ENCODE measurements at regions not wholly inside any gene's neighbourhood (a gene's known extent, or its start where the extent isn't known, plus 50 kb on each side); places are given as distances from the start of the nearest gene placed in this dataset.

DNA sequence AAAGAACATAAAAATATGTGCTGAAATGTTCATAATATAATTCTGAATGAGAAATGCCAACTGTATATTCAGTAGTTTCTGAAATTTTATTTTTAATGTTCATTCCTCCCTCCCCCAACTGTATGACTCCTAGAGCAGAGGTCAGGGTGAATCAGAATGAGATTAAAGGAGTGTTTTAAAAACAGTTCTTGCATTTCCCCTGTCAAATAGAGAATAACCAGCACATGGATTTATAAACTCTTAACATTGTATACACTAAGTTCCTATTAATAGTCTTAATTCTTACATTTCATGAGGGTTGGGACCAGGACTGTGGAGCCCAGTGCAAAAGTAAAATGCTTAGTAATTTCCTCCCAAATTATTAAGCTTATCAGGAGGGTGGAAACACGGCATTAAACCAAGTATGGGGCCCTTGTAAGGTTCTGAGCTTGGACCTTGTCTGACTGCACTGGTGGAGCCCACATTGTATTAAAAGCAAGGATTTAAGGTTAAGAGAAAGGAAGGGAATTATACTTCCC, 474.6 kb upstream of the RAG2 start:
- intact Hi-C loops (cut with micrococcal nuclease): no loop called here
- H3K9me3 Mint-ChIP-seq: no peaks in the 10 kb centered on the region
- no peak overlapping the region for H3K4me3 Mint-ChIP-seq
- H3K27ac Mint-ChIP-seq: no peak overlapping the region
- H3K36me3 Mint-ChIP-seq (ENCODE audit: low read depth): no peaks in the 10 kb centered on the region
- no peaks in the 10 kb centered on the region for H3K4me1 Mint-ChIP-seq
- DNase-seq: no peak
- H3K27me3 Mint-ChIP-seq: no peaks in the 10 kb centered on the region

GRCh38 chr11:37050311-37050710, 452.3 kb upstream of the RAG2 start:
- intact Hi-C loops (cut with micrococcal nuclease): no loop called here
- H3K4me3 Mint-ChIP-seq: no peak overlapping the region
- H3K27me3 Mint-ChIP-seq: no peaks in the 10 kb centered on the region
- no peaks in the 10 kb centered on the region for H3K36me3 Mint-ChIP-seq (ENCODE audit: low read depth)
- H3K4me1 Mint-ChIP-seq: no peaks in the 10 kb centered on the region
- no peak for DNase-seq
- H3K9me3 Mint-ChIP-seq: no peaks in the 10 kb centered on the region
- no peak overlapping the region for H3K27ac Mint-ChIP-seq

GRCh38 chr11:37040921-37041320, 442.9 kb upstream of the RAG2 start:
- H3K9me3 Mint-ChIP-seq: no peaks in the 10 kb centered on the region
- no peak overlapping the region for H3K27ac Mint-ChIP-seq
- no peak overlapping the region for H3K4me3 Mint-ChIP-seq
- DNase-seq: no peak
- H3K36me3 Mint-ChIP-seq (ENCODE audit: low read depth): no peaks in the 10 kb centered on the region
- intact Hi-C loops (cut with micrococcal nuclease): no loop called here
- H3K27me3 Mint-ChIP-seq: no peaks in the 10 kb centered on the region
- no peaks in the 10 kb centered on the region for H3K4me1 Mint-ChIP-seq

DNA sequence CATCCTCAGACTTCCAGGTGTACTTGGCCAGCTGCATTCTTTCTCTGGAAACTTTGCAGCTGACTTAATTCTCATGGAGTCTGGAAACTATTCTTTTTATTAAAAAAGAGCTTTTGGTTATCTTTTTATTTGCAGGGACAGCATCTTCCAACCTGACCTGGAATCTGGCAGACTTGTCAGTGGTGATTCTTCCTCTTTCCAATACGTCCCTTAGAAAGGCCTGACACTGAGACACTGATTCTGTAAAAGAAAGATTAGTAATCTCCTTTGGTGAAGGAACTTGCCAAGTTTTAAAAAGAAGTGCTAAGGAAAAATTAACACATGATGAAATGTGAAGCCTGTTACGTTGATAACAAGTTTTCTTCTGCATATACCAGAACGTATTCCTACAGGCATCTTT, 440.9 kb upstream of the RAG2 start:
- no peaks in the 10 kb centered on the region for H3K36me3 Mint-ChIP-seq (ENCODE audit: low read depth)
- H3K4me3 Mint-ChIP-seq: no peak overlapping the region
- DNase-seq: no peak
- no peaks in the 10 kb centered on the region for H3K4me1 Mint-ChIP-seq
- H3K27ac Mint-ChIP-seq: no peak overlapping the region
- H3K9me3 Mint-ChIP-seq: no peaks in the 10 kb centered on the region
- intact Hi-C loops (cut with micrococcal nuclease): no loop called here
- H3K27me3 Mint-ChIP-seq: no peaks in the 10 kb centered on the region

GRCh38 chr11:37026741-37027140, 428.7 kb upstream of the RAG2 start:
- H3K27ac Mint-ChIP-seq: no peak overlapping the region
- intact Hi-C loops (cut with micrococcal nuclease): no loop called here
- H3K27me3 Mint-ChIP-seq: no peaks in the 10 kb centered on the region
- H3K4me3 Mint-ChIP-seq: no peak overlapping the region
- H3K9me3 Mint-ChIP-seq: peaks cover 6% of the 10 kb centered on the region
- no peaks in the 10 kb centered on the region for H3K36me3 Mint-ChIP-seq (ENCODE audit: low read depth)
- DNase-seq: no peak
- H3K4me1 Mint-ChIP-seq: no peaks in the 10 kb centered on the region

- Mint-ChIP-seq H3K4me3 (no peak overlapping the region), H3K27ac (no peak overlapping the region), H3K27me3 (no peaks in the 10 kb centered on the region), H3K9me3 (peaks cover 3% of the 10 kb centered on the region), H3K4me1 (no peaks in the 10 kb centered on the region), H3K36me3 (ENCODE audit: low read depth) (no peaks in the 10 kb centered on the region)
- no peak for DNase-seq
- intact Hi-C loops (cut with micrococcal nuclease): no loop called here
These were observed 428.3 kb upstream of the RAG2 start for GRCh38 chr11:37026326-37026725.

GRCh38 chr11:37006563-37006962, 408.5 kb upstream of the RAG2 start:
- no peak for DNase-seq
- no peaks in the 10 kb centered on the region for H3K27me3 Mint-ChIP-seq
- H3K27ac Mint-ChIP-seq: no peak overlapping the region
- no peak overlapping the region for H3K4me3 Mint-ChIP-seq
- no peaks in the 10 kb centered on the region for H3K36me3 Mint-ChIP-seq (ENCODE audit: low read depth)
- intact Hi-C loops (cut with micrococcal nuclease): no loop called here
- no peaks in the 10 kb centered on the region for H3K9me3 Mint-ChIP-seq
- no peaks in the 10 kb centered on the region for H3K4me1 Mint-ChIP-seq

DNA sequence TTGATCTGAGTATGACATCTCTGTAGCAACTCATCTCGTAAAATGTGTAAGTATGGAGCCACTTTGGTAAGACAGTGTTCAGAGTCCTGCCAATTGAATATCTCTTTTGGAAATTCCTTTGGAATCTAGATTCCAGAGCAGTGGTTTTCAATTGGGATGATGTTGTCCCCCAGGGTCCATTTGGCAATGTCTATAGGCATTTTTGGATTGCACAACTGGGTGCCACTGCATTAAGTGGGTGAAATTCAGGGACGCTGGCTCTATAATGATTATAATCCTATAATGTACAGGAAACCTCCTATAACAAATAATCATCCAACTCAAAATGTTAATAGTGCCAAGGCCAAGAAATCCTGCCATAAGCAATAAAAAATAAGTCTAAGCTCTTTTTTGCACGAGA, 404.8 kb upstream of the RAG2 start:
- H3K27me3 Mint-ChIP-seq: no peaks in the 10 kb centered on the region
- H3K4me1 Mint-ChIP-seq: no peaks in the 10 kb centered on the region
- no peaks in the 10 kb centered on the region for H3K9me3 Mint-ChIP-seq
- H3K36me3 Mint-ChIP-seq (ENCODE audit: low read depth): no peaks in the 10 kb centered on the region
- no peak overlapping the region for H3K4me3 Mint-ChIP-seq
- intact Hi-C loops (cut with micrococcal nuclease): no loop called here
- no peak for DNase-seq
- no peak overlapping the region for H3K27ac Mint-ChIP-seq

GRCh38 chr11:36997656-36998055, 399.6 kb upstream of the RAG2 start:
- Mint-ChIP-seq H3K27ac (no peak overlapping the region), H3K4me3 (no peak overlapping the region), H3K36me3 (ENCODE audit: low read depth) (no peaks in the 10 kb centered on the region), H3K4me1 (no peaks in the 10 kb centered on the region), H3K9me3 (no peaks in the 10 kb centered on the region), H3K27me3 (no peaks in the 10 kb centered on the region)
- intact Hi-C loops (cut with micrococcal nuclease): no loop called here
- DNase-seq: no peak

DNA sequence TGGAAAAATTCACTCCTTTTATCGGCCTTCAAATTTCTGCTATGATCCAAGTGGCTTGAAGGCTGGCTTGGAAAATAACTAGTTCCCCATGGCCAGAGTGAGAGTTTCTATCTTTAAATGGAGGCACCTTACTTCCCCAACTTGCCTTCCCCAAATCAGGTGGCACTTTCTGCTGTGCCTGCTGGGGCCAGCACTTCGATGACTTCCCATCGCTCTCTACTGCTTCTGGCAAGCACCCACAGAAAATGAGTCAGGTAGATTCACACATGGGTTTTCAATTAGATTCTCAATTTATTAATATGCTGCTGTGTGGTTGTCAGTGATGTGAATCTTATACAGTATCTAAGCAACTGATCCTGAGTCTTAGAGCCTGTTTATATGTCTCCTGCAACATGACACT, 398.8 kb upstream of the RAG2 start:
- Mint-ChIP-seq H3K27me3 (no peaks in the 10 kb centered on the region), H3K9me3 (no peaks in the 10 kb centered on the region), H3K27ac (no peak overlapping the region), H3K4me1 (no peaks in the 10 kb centered on the region), H3K4me3 (no peak overlapping the region), H3K36me3 (ENCODE audit: low read depth) (no peaks in the 10 kb centered on the region)
- DNase-seq: no peak
- intact Hi-C loops (cut with micrococcal nuclease): no loop called here

DNA sequence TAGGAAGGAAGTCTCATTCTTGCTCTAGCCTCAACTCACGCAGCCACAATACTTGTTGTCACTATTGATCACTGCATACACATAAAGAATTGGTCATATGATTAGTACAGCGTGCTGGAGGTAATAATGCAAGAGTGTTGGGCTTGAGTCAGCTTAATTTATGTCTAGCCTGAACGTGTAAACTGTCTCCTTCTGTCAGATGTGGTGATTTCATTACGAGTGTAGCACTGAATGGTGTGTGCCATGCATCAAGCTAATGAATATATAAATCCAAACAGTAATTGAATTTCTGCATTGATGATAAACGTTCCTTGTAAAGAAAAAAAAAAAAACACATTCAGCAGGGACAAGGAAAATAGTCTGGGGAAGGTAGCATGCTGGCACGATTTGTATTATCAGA, 396.2 kb upstream of the RAG2 start:
- no peak overlapping the region for H3K27ac Mint-ChIP-seq
- no peak for DNase-seq
- no peaks in the 10 kb centered on the region for H3K4me1 Mint-ChIP-seq
- no peaks in the 10 kb centered on the region for H3K9me3 Mint-ChIP-seq
- intact Hi-C loops (cut with micrococcal nuclease): no loop called here
- no peak overlapping the region for H3K4me3 Mint-ChIP-seq
- no peaks in the 10 kb centered on the region for H3K27me3 Mint-ChIP-seq
- no peaks in the 10 kb centered on the region for H3K36me3 Mint-ChIP-seq (ENCODE audit: low read depth)

- no peaks in the 10 kb centered on the region for H3K36me3 Mint-ChIP-seq (ENCODE audit: low read depth)
- intact Hi-C loops (cut with micrococcal nuclease): no loop called here
- H3K4me3 Mint-ChIP-seq: no peak overlapping the region
- no peak overlapping the region for H3K27ac Mint-ChIP-seq
- H3K27me3 Mint-ChIP-seq: no peaks in the 10 kb centered on the region
- no peaks in the 10 kb centered on the region for H3K4me1 Mint-ChIP-seq
- no peaks in the 10 kb centered on the region for H3K9me3 Mint-ChIP-seq
- DNase-seq: no peak
These were observed 390.5 kb upstream of the RAG2 start for GRCh38 chr11:36988556-36988955.

- Mint-ChIP-seq H3K36me3 (ENCODE audit: low read depth) (no peaks in the 10 kb centered on the region), H3K4me1 (no peaks in the 10 kb centered on the region), H3K27me3 (no peaks in the 10 kb centered on the region), H3K27ac (no peak overlapping the region), H3K9me3 (peaks cover 6% of the 10 kb centered on the region), H3K4me3 (no peak overlapping the region)
- DNase-seq: no peak
- intact Hi-C loops (cut with micrococcal nuclease): no loop called here
These were observed 387.5 kb upstream of the RAG2 start for GRCh38 chr11:36985562-36985961.

- H3K4me3 Mint-ChIP-seq: no peak overlapping the region
- no peaks in the 10 kb centered on the region for H3K36me3 Mint-ChIP-seq (ENCODE audit: low read depth)
- no peaks in the 10 kb centered on the region for H3K4me1 Mint-ChIP-seq
- intact Hi-C loops (cut with micrococcal nuclease): no loop called here
- H3K27me3 Mint-ChIP-seq: no peaks in the 10 kb centered on the region
- DNase-seq: no peak
- H3K27ac Mint-ChIP-seq: no peak overlapping the region
- peaks cover 7% of the 10 kb centered on the region for H3K9me3 Mint-ChIP-seq
These were observed 378.7 kb upstream of the RAG2 start for GRCh38 chr11:36976741-36977140.

- Mint-ChIP-seq H3K27ac (no peak overlapping the region), H3K4me1 (no peaks in the 10 kb centered on the region), H3K4me3 (no peak overlapping the region), H3K36me3 (ENCODE audit: low read depth) (no peaks in the 10 kb centered on the region), H3K27me3 (no peaks in the 10 kb centered on the region), H3K9me3 (no peaks in the 10 kb centered on the region)
- intact Hi-C loops (cut with micrococcal nuclease): no loop called here
- DNase-seq: no peak
These were observed 376.7 kb upstream of the RAG2 start for GRCh38 chr11:36974771-36975170.
